ENCODE measurements at regions not wholly inside any gene's neighbourhood (a gene's known extent, or its start where the extent isn't known, plus 50 kb on each side); places are given as distances from the start of the nearest gene placed in this dataset.

DNA sequence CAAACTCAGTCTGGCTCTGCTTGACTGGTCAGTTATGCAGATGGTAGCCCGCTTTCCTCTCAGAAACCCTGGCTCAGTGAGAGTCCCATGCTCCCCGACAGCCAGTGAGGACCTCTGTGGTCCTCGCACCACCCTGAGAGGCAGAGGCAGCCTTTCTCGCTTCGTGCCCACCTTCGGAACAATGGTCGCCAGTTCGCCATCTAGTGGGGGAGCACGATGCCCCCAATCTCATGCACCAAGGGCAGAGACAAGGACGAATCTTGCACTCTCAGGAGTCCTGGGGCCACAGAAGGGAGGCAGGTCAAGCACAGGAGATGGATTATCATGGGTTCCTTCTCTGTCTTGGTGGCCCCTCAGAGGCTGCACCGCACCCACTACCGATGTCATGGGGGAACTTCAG lies 75.2 kb downstream of the RHCG start:
- DNase-seq (ENCODE audit: low read depth, low spot score): no peak
- POLR2A ChIA-PET: no interaction called here
- CTCF ChIA-PET: interaction anchor here (7.6 to 7.7 kb wide), 2 partner anchors 8 to 60 kb away, joined by 70 to 115 read pairs; no protein-coding TSS in a partner anchor
- TF ChIP-seq CTCF (IDR thresholded peaks at IDR 0.05; ENCODE audit: insufficient read depth, low read length, missing control alignments): no peak
- no peak overlapping the region for H3K4me3 ChIP-seq (ENCODE audit: low read depth, low read length)

DNA sequence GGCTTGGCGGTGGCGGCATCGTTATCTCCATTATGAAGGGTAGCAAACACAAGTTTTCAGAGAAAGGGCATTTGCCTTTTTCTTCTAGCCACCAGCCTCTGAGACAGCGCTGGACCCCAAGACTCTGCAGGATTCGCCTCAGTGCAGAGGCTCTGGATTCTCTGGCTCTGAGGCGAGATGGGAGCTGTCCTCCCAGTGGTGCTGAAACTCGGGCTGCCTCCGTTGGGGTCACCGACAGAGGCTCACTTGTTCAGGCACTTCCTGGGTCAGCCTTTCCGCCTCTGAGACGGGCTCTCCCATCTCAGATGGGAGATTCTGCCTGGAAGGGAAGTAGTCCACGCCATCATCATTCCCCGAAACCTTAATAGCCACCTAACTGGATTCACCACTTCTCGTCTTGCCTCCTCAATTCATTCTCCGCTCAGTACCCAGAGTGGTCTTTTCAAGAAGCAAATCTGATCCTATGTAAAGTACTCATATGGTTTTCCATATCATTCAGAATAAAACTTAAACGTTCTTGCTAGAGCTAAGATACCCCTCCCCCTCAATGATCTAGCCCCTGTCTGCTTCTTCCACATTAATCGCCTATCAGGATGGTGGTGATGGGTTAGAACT lies 76.9 kb downstream of the RHCG start:
- no peak for DNase-seq (ENCODE audit: low read depth, low spot score)
- POLR2A ChIA-PET: no interaction called here
- TF ChIP-seq CTCF (IDR thresholded peaks at IDR 0.05; ENCODE audit: insufficient read depth, low read length, missing control alignments): no peak
- CTCF ChIA-PET: interaction anchor here (0.7 to 7.7 kb wide), 9 partner anchors 9 to 58 kb away, joined by 3 to 115 read pairs (median 6); no protein-coding TSS in a partner anchor
- H3K4me3 ChIP-seq (ENCODE audit: low read depth, low read length): no peak overlapping the region

DNA sequence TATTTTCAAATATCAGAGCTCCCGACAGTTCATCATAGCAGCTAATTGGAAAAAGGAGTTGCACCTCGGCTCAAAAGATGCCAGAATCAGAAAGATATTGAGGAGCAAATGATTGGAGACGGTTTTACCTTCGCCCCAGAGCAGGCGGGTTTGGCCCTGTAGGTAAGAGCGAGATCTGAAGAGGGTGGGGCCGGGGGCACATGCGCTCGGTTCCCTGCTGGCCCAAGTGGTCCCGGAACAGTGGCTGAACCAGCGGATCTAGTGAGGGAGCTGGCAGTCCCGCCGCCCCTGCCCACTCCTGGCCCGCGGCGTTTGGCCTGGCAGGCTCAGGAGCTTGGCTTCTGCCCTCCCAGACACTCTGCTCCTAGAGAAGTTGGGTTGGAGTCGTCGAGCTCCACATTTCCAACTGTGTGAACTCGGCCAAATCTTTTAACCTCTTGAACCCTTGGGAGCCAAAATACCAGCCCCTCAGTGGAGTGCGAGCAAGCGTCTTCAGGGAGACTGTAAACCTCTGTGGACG lies 79.1 kb downstream of the RHCG start:
- no peak for TF ChIP-seq CTCF (IDR thresholded peaks at IDR 0.05; ENCODE audit: insufficient read depth, low read length, missing control alignments)
- ChIA-PET POLR2A (no interaction called here), CTCF (interaction anchor here (0.7 to 7.7 kb wide), 9 partner anchors 10 to 56 kb away, joined by 3 to 115 read pairs (median 5); no protein-coding TSS in a partner anchor)
- no peak overlapping the region for H3K4me3 ChIP-seq (ENCODE audit: low read depth, low read length)
- no peak for DNase-seq (ENCODE audit: low read depth, low spot score)

DNA sequence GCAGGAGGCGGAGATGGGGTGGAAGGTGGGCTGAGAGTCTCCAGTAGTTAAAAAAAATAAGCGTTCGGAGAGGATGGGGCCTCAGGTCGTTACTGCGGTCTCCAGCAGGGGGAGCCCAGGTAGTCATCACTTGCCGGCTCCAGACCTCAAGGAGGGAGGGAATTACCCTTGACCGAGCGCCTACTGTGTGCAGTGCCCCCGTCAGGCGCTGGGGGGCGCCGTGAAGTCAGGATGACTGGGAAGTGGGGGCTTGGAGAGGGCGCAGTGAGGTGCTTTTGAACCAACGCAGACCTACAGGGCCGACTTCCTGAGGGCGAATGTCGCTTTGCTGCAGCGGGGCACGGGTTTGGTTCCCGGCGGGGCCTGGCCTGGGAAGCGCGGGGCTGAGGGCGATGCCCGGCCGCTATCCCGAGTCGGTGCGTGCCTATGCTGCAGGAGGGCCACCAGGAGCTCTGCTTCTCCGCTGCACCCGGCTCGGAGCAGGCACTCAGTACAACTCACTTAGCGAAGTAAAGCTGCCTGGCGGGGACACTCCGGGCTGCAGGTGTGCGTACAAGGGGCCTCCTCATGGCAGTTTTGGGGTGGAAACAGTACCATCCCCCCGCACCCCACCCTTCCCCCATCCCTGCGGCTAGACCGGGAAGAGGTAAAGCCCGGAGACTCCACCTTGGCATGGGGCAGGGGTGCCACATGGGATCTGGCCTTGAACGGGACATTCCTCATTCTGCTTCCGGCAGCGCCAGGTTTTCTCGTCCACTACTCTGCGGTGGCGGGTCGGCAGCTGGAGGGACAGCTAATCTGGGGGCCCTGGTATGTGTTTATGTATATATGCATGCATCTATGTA lies 79.8 kb downstream of the RHCG start:
- DNase-seq (ENCODE audit: low read depth, low spot score): no peak
- CTCF ChIA-PET: interaction anchor here (0.7 to 7.7 kb wide), 9 partner anchors 9 to 55 kb away, joined by 3 to 115 read pairs (median 5); no protein-coding TSS in a partner anchor
- peak; percentile 74 for TF ChIP-seq CTCF (IDR thresholded peaks at IDR 0.05; ENCODE audit: insufficient read depth, low read length, missing control alignments)
- no peak overlapping the region for H3K4me3 ChIP-seq (ENCODE audit: low read depth, low read length)
- POLR2A ChIA-PET: no interaction called here

DNA sequence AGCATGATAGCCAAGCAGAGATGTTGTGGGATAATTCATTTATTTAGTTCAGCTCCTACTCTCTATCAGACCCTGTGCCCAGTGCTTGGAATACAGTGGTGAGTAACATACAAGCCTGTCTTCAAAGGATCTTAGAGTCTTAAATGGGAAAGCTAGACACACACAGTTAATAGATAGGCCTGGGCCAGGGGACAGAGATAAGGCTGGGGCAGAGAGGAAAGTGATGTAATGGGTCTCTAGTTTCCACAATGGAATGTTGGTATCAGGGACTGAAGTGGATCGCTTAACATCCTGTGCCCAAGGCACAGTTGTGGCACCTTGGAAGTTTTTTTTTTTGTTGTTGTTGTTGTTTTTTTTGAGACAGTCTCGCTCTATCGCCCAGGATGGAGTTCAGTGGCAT lies 79.9 kb upstream of the POLG start:
- no peak for DNase-seq (ENCODE audit: low read depth, low spot score)
- H3K4me3 ChIP-seq (ENCODE audit: low read depth, low read length): no peak overlapping the region
- POLR2A ChIA-PET: no interaction called here
- CTCF ChIA-PET: interaction anchor here (1.7 to 7.7 kb wide), 3 partner anchors 14 to 53 kb away, joined by 5 to 115 read pairs (median 70); no protein-coding TSS in a partner anchor
- TF ChIP-seq CTCF (IDR thresholded peaks at IDR 0.05; ENCODE audit: insufficient read depth, low read length, missing control alignments): no peak

- ChIA-PET POLR2A (no interaction called here), CTCF (interaction anchor here (7.6 to 7.7 kb wide), 2 partner anchors 15 to 52 kb away, joined by 70 to 115 read pairs; no protein-coding TSS in a partner anchor)
- H3K4me3 ChIP-seq (ENCODE audit: low read depth, low read length): no peak overlapping the region
- no peak for TF ChIP-seq CTCF (IDR thresholded peaks at IDR 0.05; ENCODE audit: insufficient read depth, low read length, missing control alignments)
- DNase-seq (ENCODE audit: low read depth, low spot score): no peak
These were observed 79.3 kb upstream of the POLG start for GRCh38 chr15:89413877-89414276.

Measured in AG04449 (cell line).